GM18517 (cell line): ENCODE measurements at regions not wholly inside any gene's neighbourhood (a gene's known extent, or its start where the extent isn't known, plus 50 kb on each side); places are given as distances from the start of the nearest gene placed in this dataset.
"Not testable (repeated sequence)": the region's sequence is repeated elsewhere in the genome, so short reads cannot be mapped to it uniquely, and the experiment has no call there.

Experiments used
- ATAC-seq: cut with Tn5 transposase; IDR thresholded peaks from one replicate; pipeline ENCODE4 v1.9.1; 2021; ENCODE audit warnings: mild to moderate bottlenecking, moderate library complexity; ENCODE audit not compliant: unreplicated experiment

GRCh38 chr9:41839786-41840185 lies 289.4 kb downstream of the CNTNAP3B start:
- not testable (repeated sequence) for ATAC-seq

- ATAC-seq = not testable (repeated sequence)
These were observed 290.3 kb downstream of the CNTNAP3B start for GRCh38 chr9:41838953-41839352.

GRCh38 chr9:41838562-41838851 lies 290.7 kb downstream of the CNTNAP3B start:
- not testable (repeated sequence) for ATAC-seq

- ATAC-seq = not testable (repeated sequence)
These were observed 291.3 kb downstream of the CNTNAP3B start for GRCh38 chr9:41837684-41838561.

- not testable (repeated sequence) for ATAC-seq
These were observed 296.1 kb downstream of the CNTNAP3B start for GRCh38 chr9:41833108-41833507.

GRCh38 chr9:41824723-41825122 lies 304.5 kb downstream of the CNTNAP3B start:
- ATAC-seq = not testable (repeated sequence)

GRCh38 chr9:41802706-41803105 lies 326.5 kb downstream of the CNTNAP3B start:
- not testable (repeated sequence) for ATAC-seq

GRCh38 chr9:41798684-41799083 lies 330.5 kb downstream of the CNTNAP3B start:
- not testable (repeated sequence) for ATAC-seq

GRCh38 chr9:41790719-41791363 lies 338.4 kb downstream of the CNTNAP3B start:
- ATAC-seq = not testable (repeated sequence)

- ATAC-seq = not testable (repeated sequence)
These were observed 339.2 kb downstream of the CNTNAP3B start for GRCh38 chr9:41790007-41790406.

GRCh38 chr9:41789387-41789786 lies 339.8 kb downstream of the CNTNAP3B start:
- not testable (repeated sequence) for ATAC-seq

- ATAC-seq = not testable (repeated sequence)
These were observed 341.3 kb downstream of the CNTNAP3B start for GRCh38 chr9:41787951-41788350.

- ATAC-seq = not testable (repeated sequence)
These were observed 342.0 kb downstream of the CNTNAP3B start for GRCh38 chr9:41787270-41787669.

GRCh38 chr9:41784006-41784405 lies 345.2 kb downstream of the CNTNAP3B start:
- ATAC-seq = not testable (repeated sequence)

- not testable (repeated sequence) for ATAC-seq
These were observed 346.0 kb downstream of the CNTNAP3B start for GRCh38 chr9:41783070-41783810.

- ATAC-seq = not testable (repeated sequence)
These were observed 347.3 kb downstream of the CNTNAP3B start for GRCh38 chr9:41781899-41782298.

- ATAC-seq = not testable (repeated sequence)
These were observed 349.3 kb downstream of the CNTNAP3B start for GRCh38 chr9:41779897-41780406.

- ATAC-seq = not testable (repeated sequence)
These were observed 350.0 kb downstream of the CNTNAP3B start for GRCh38 chr9:41779192-41779591.

GRCh38 chr9:41778535-41779071 lies 350.6 kb downstream of the CNTNAP3B start:
- not testable (repeated sequence) for ATAC-seq

- not testable (repeated sequence) for ATAC-seq
These were observed 351.7 kb downstream of the CNTNAP3B start for GRCh38 chr9:41777536-41777935.

GRCh38 chr9:41772541-41772940 lies 356.7 kb downstream of the CNTNAP3B start:
- not testable (repeated sequence) for ATAC-seq
